Large intestine (tissue), 3 donors: ENCODE measurements at regions not wholly inside any gene's neighbourhood (a gene's known extent, or its start where the extent isn't known, plus 50 kb on each side); places are given as distances from the start of the nearest gene placed in this dataset.

Experiments used
- DNase-seq, 2 donors: peaks; one replicate each; pipeline versions ENCODE4 v3.0.0 to v3.0.0-alpha.2; 2013
- H3K27ac ChIP-seq: one replicate; pipeline ENCODE4 v1.5.1; 2013; ENCODE audit warnings: low read length
- H3K27me3 ChIP-seq: 2 replicates; pipeline ENCODE4 v1.6.1; 2013; ENCODE audit warnings: low read length; ENCODE audit not compliant: control insufficient read depth, insufficient read depth
- H3K36me3 ChIP-seq: 2 replicates; pipeline ENCODE4 v1.6.1; 2013; ENCODE audit warnings: low read length; ENCODE audit not compliant: control insufficient read depth, insufficient read depth
- H3K4me1 ChIP-seq: one replicate; pipeline ENCODE4 v1.6.1; 2013; ENCODE audit warnings: low read length; ENCODE audit not compliant: control insufficient read depth, insufficient read depth
- H3K4me3 ChIP-seq: one replicate; pipeline ENCODE4 v1.5.1; 2013; ENCODE audit warnings: low read length
- H3K9me3 ChIP-seq: one replicate; pipeline ENCODE4 v1.6.1; 2013; ENCODE audit warnings: mild to moderate bottlenecking, low read depth, low read length, moderate library complexity; ENCODE audit not compliant: control insufficient read depth
- WGBS: methylation state at CpG from one replicate; pipeline ENCODE4 v1.1.5; 2013; ENCODE audit warnings: low lambda C conversion rate; ENCODE audit not compliant: insufficient coverage; 5-methylcytosine and 5-hydroxymethylcytosine counted together

DNA sequence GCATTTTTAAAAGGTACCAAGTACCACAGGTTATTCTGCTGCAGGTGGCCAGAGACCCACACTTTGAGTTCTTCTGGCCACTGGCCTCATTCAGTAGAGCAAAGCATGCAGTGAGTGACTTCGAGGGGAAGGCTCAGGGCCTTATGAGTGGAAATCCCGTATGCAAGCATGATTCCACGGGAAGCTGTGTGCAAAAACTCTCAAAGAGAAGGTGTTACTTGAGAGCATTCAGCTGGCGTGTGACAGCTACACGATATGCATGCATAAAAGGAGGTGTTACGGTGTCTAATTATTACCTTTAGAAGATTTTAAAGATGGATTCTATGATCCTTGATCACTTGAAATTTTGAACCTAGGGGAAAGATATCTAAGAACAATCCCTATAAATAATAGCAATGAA lies 160.3 kb downstream of the ENC1 start:
- H3K9me3 ChIP-seq = no peaks in the 10 kb centered on the region
- no peak overlapping the region for H3K27ac ChIP-seq
- no peaks in the 10 kb centered on the region for H3K4me1 ChIP-seq
- no peak for DNase-seq
- 92% methylated on average over 2 of the region's 6 CpGs for WGBS
- no peaks in the 10 kb centered on the region for H3K27me3 ChIP-seq
- no peaks in the 10 kb centered on the region for H3K36me3 ChIP-seq
- H3K4me3 ChIP-seq = no peak overlapping the region

GRCh38 chr5:74478328-74478727 lies 162.2 kb downstream of the ENC1 start:
- no peaks in the 10 kb centered on the region for H3K9me3 ChIP-seq
- DNase-seq = no peak
- H3K27me3 ChIP-seq = no peaks in the 10 kb centered on the region
- no peak overlapping the region for H3K27ac ChIP-seq
- H3K4me3 ChIP-seq = no peak overlapping the region
- H3K4me1 ChIP-seq = no peaks in the 10 kb centered on the region
- H3K36me3 ChIP-seq = no peaks in the 10 kb centered on the region
- no CpG with 5 or more reads among the region's 5 CpGs for WGBS

- WGBS = no CpG with 5 or more reads among the region's 12 CpGs
- Histone ChIP-seq H3K36me3 (no peaks in the 10 kb centered on the region), H3K27me3 (no peaks in the 10 kb centered on the region), H3K27ac (no peak overlapping the region), H3K4me3 (no peak overlapping the region), H3K9me3 (no peaks in the 10 kb centered on the region), H3K4me1 (no peaks in the 10 kb centered on the region)
- DNase-seq = no peak
Observed at GRCh38 chr5:74477761-74478160, 162.8 kb downstream of the ENC1 start.

- H3K4me3 ChIP-seq = no peak overlapping the region
- DNase-seq = no peak
- H3K9me3 ChIP-seq = no peaks in the 10 kb centered on the region
- no peak overlapping the region for H3K27ac ChIP-seq
- no peaks in the 10 kb centered on the region for H3K27me3 ChIP-seq
- WGBS = 86% methylated on average over 6 of the region's 7 CpGs
- no peaks in the 10 kb centered on the region for H3K4me1 ChIP-seq
- H3K36me3 ChIP-seq = no peaks in the 10 kb centered on the region
Observed at GRCh38 chr5:74476819-74477453, 163.6 kb downstream of the ENC1 start.

GRCh38 chr5:74476046-74476818 lies 164.3 kb downstream of the ENC1 start:
- Histone ChIP-seq H3K27me3 (no peaks in the 10 kb centered on the region), H3K4me1 (no peaks in the 10 kb centered on the region), H3K36me3 (no peaks in the 10 kb centered on the region), H3K4me3 (no peak overlapping the region), H3K27ac (no peak overlapping the region), H3K9me3 (no peaks in the 10 kb centered on the region)
- WGBS = 94% methylated on average over 3 of the region's 7 CpGs
- no peak for DNase-seq

- no peaks in the 10 kb centered on the region for H3K27me3 ChIP-seq
- H3K27ac ChIP-seq = no peak overlapping the region
- no peaks in the 10 kb centered on the region for H3K4me1 ChIP-seq
- H3K4me3 ChIP-seq = no peak overlapping the region
- no peak for DNase-seq
- WGBS = 100% methylated on average over 1 of the region's 2 CpGs
- no peaks in the 10 kb centered on the region for H3K9me3 ChIP-seq
- no peaks in the 10 kb centered on the region for H3K36me3 ChIP-seq
Observed at GRCh38 chr5:74471875-74472274, 168.7 kb downstream of the ENC1 start.

- H3K27me3 ChIP-seq = no peaks in the 10 kb centered on the region
- no peak overlapping the region for H3K4me3 ChIP-seq
- H3K4me1 ChIP-seq = no peaks in the 10 kb centered on the region
- no peaks in the 10 kb centered on the region for H3K9me3 ChIP-seq
- no peaks in the 10 kb centered on the region for H3K36me3 ChIP-seq
- 64% methylated on average over 5 of the region's 8 CpGs for WGBS
- H3K27ac ChIP-seq = no peak overlapping the region
- no peak for DNase-seq
Observed at GRCh38 chr5:74469234-74469994, 171.1 kb downstream of the ENC1 start.

DNA sequence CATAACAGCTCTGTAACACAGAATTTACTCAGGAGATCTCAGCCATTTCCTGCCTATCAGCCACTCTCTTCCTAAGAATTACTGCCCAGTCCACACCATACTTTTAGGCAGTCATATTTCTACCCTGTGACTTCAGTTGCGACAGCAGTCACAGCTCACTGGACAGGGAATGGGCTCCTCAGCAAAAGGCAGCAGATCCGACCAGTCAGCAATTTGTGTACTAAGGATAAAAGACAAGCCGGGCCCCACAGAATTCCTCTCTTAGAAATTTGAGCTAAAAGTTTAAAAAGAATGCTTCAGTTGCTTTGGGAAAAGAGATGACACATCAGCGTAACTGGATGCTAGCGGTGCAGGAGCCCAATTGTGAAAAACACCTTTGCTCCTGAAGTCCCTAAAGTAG lies 172.1 kb downstream of the ENC1 start:
- no peaks in the 10 kb centered on the region for H3K36me3 ChIP-seq
- no peaks in the 10 kb centered on the region for H3K27me3 ChIP-seq
- H3K27ac ChIP-seq = no peak overlapping the region
- H3K9me3 ChIP-seq = no peaks in the 10 kb centered on the region
- no peak overlapping the region for H3K4me3 ChIP-seq
- WGBS = 96% methylated on average over 4 of the region's 5 CpGs
- DNase-seq = no peak
- H3K4me1 ChIP-seq = no peaks in the 10 kb centered on the region

DNA sequence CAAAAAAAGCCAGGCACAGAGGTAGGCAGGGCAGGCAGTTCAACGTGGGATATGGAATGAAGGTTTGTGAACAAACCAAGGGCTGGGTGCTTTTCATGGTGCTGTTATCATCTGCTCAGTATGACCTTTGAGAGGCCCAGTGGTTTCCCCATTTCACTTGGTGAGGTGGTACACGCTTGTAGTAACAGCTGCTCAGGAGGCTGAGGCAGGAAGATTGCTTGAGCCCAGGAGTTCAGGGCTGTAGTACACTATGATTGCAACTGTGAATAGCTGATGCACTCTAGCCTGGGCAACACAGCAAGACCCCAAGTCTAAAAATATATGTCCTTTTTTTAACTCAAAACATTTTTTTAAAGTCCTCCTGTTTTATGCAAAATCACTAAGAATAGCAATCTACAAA lies 174.8 kb downstream of the ENC1 start:
- H3K4me1 ChIP-seq = no peaks in the 10 kb centered on the region
- H3K4me3 ChIP-seq = no peak overlapping the region
- no CpG with 5 or more reads among the region's 2 CpGs for WGBS
- no peaks in the 10 kb centered on the region for H3K27me3 ChIP-seq
- DNase-seq = peak; percentile 51 to 71
- H3K36me3 ChIP-seq = no peaks in the 10 kb centered on the region
- no peak overlapping the region for H3K27ac ChIP-seq
- H3K9me3 ChIP-seq = no peaks in the 10 kb centered on the region

- Histone ChIP-seq H3K27me3 (no peaks in the 10 kb centered on the region), H3K4me1 (no peaks in the 10 kb centered on the region), H3K36me3 (no peaks in the 10 kb centered on the region), H3K27ac (no peak overlapping the region), H3K9me3 (no peaks in the 10 kb centered on the region), H3K4me3 (no peak overlapping the region)
- 72% methylated on average over 3 of the region's 5 CpGs for WGBS
- peak in 1 of 2 donors; percentile 21 for DNase-seq
Observed at GRCh38 chr5:74464512-74465209, 175.9 kb downstream of the ENC1 start.
